Transverse colon (tissue), 4 donors: ENCODE measurements at regions not wholly inside any gene's neighbourhood (a gene's known extent, or its start where the extent isn't known, plus 50 kb on each side); places are given as distances from the start of the nearest gene placed in this dataset.

Experiments used
- EP300 ChIP-seq: sonication (generic); formaldehyde crosslinking; IDR thresholded peaks from one replicate; pipeline ENCODE4 v1.6.1; 2017; ENCODE audit warnings: antibody characterized with exemption, low read depth
- POLR2A ChIP-seq: fragments of 450-650 bp; IDR thresholded peaks from one replicate; pipeline ENCODE4 v1.6.1; 2016; ENCODE audit warnings: antibody characterized with exemption, mild to moderate bottlenecking, moderate library complexity
- POLR2AphosphoS5 ChIP-seq, 3 donors: sonication (generic); formaldehyde crosslinking; IDR thresholded peaks; one replicate each; pipeline ENCODE4 v1.6.1; 2016; ENCODE audit warnings: antibody characterized with exemption in 3 of 3
- TF ChIP-seq, protein P1 (sequence below), 5 experiments: fragments of 200-600 bp in 3 of 5; fragments of 450-650 bp in 2 of 5; sonication (generic) in 3 of 5; IDR thresholded peaks; 1 replicate in 2 of 5; 2 replicates in 3 of 5; pipeline ENCODE4 v1.5.1; 2016 to 2017; ENCODE audit warnings: antibody characterized with exemption in 5 of 5, inconsistent platforms in 3 of 5, mild to moderate bottlenecking in 2 of 5, moderate library complexity in 1 of 5

DNA sequence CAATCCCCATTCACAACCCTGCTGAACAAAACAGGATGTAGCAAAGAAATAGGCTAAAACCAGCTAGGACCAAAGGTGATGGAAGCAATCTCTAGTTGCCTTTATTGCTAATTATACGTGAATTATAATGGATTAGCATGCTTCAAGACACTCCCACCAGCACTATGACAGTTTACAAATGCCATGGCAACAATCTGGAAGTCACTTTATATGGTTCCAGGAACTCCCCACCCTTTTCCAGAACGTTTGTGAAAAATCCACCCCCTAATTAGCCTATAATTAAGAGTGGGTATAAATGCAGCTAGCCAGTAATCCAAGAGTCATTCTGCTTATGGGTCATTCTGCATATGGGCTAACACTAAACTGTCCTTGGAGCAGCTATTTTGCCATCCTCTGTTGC lies 328.7 kb downstream of the FLRT2 start:
- TF ChIP-seq, protein P1, sequence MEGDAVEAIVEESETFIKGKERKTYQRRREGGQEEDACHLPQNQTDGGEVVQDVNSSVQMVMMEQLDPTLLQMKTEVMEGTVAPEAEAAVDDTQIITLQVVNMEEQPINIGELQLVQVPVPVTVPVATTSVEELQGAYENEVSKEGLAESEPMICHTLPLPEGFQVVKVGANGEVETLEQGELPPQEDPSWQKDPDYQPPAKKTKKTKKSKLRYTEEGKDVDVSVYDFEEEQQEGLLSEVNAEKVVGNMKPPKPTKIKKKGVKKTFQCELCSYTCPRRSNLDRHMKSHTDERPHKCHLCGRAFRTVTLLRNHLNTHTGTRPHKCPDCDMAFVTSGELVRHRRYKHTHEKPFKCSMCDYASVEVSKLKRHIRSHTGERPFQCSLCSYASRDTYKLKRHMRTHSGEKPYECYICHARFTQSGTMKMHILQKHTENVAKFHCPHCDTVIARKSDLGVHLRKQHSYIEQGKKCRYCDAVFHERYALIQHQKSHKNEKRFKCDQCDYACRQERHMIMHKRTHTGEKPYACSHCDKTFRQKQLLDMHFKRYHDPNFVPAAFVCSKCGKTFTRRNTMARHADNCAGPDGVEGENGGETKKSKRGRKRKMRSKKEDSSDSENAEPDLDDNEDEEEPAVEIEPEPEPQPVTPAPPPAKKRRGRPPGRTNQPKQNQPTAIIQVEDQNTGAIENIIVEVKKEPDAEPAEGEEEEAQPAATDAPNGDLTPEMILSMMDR (IDR thresholded peaks at IDR 0.05): no peak
- TF ChIP-seq EP300: no peak
- no peak for TF ChIP-seq POLR2A
- no peak for TF ChIP-seq POLR2AphosphoS5 (IDR thresholded peaks at IDR 0.05)
